ENCODE measurements at regions not wholly inside any gene's neighbourhood (a gene's known extent, or its start where the extent isn't known, plus 50 kb on each side); places are given as distances from the start of the nearest gene placed in this dataset.

DNA sequence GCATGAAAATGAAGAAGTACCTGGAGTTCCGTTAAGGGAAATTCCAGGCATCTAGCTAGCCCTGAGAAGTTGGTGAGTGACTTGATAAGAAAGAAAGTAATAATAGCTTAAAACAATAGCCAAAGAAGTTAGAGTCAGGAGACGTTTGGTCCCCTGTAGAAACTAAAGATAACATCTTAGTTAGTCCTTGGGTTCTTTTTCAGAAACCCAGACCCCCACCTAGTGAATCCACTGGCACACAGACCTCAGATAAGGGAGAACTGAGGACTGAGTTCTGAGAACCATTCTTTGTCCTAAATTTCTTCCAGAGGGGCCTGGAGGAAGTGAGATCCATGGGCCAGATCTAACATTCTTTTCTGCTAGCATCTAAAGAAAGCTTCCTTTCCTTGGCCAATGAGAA lies 335.4 kb downstream of the SLC4A3 start:
- DNase-seq = no peak

DNA sequence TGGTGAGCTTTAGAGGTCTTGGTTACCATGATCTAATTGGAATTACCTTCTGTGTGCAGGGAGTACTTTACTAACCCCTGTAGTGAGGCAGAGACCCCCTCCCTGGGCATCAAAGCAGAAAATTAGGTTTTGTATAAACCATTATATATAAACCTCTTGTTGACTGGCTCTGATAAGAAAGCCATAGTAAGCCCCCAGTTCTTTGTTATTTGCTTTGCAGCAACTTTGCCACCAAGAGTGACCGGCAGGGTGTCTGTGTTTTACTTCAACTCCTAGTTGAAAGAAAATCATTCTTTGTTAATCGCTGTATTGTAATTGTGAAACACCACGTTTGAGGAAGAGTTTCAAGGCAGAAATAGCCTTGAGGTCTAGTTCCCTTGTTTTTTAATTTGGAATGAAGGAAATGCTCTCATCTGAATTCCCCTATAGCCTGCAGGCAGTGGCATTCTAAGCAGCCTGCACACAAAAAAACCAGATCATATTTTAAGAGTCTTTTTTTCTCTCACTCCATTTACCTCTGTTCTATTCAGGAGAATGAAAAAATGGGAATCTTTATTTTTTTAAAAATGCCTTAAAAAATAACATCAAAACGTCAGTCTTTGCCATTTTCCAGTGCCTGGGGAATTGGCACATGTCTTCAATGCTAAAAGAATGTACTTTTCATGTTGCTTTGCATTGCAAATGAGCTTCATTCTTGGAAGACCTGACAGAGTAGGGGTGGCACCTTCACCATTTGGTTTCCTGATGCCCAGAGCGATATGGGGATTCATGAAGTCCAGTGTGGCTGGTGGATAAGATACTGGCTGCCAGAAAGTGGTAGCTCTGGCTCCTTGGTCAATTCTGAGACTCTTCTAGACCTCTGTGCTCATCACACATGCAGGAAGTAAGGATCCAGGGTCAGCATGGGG lies 338.1 kb downstream of the SLC4A3 start:
- DNase-seq = no peak

DNA sequence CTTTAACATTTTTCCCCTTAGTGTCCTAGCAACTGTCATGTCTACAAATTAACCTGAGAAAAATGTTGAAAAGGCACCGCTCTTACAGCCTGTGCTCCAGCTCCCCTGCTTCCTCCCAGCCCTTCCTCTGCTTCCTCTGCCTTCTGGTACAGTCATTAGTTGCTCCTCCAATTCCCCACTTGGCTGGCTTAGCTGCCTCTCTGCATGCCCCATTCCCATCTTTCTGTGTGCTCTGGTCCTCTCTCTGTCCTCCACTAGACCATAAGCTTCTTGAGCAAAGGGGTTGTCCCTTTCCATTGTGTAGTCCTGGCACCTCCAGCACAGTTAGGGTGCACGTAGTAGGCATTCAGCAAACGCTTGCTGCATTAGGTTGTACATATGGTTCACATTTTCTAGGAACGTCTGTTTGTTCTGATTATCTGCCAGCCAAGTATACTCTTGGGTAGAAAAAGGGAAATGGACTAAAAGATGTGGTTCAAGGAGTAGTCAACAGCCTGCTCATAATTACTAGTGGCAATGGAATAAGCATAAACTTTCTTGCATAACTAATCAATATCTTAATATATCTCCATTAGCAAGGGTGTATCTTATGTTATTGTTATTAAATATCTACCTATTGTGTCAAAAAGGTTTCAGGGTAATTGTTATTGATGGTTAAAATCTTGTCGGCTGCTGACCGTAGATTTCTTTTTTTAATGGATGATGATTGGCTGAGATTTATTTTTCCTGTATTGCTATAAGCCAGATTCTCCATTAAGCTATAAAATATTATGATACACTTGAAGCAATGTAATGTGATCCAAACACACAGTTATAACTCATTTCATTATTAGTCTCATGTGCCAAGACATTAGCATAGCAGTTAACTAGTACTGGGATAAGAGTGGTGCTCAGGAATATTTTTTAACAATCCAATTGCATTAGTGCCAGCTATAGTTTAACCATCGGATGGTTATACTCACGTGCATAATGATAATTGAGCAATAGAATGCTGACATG lies 340.1 kb downstream of the SLC4A3 start:
- no peak for DNase-seq

DNA sequence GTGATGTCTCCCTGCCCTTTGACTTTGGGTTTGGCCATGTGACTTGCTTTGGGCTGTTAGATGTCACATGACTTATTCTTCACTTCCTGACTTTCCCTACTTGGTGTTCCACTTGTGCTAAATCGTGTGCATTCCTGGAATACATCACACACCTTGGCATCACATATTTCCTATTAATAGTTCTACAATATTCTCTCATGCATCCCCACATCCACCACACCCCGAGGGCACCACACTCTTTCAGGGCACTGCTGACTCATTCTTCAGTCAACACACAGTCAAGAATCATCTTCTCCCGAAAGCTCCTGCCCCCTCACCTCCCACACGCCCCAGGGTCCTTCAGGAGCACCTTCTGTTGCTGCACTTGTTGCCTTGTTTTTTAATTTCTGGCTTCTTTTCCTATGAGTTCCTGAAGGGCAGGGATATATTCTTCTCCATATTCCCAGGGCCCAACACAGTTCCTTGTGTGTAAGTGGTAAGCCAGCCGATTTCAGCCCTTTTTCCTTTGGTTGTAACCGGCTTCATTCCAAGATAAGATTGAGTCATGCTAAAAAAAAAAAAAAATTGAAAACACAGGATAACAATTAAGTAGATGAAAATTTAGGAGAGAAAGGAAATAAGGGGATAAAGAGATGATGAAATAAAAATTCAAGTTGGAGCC lies 341.4 kb downstream of the SLC4A3 start:
- DNase-seq = no peak

DNA sequence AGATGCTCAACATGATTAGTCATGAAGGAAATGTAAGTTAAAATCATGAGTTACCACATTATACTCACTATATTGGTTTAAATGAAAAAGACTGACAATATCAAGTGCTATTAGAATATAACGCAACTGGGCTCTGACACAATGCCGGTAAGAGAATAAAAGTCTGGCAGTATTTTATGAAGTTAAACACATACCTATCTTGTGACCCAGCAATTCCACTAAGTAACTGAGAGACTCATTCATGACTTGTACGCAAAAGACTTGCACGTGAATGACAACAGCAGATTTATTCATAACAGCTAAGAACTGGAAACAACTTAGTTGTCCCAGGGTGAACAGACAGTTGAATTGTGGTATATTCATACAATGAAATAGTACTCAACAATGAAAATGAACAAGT lies 342.1 kb downstream of the SLC4A3 start:
- no peak for DNase-seq

DNA sequence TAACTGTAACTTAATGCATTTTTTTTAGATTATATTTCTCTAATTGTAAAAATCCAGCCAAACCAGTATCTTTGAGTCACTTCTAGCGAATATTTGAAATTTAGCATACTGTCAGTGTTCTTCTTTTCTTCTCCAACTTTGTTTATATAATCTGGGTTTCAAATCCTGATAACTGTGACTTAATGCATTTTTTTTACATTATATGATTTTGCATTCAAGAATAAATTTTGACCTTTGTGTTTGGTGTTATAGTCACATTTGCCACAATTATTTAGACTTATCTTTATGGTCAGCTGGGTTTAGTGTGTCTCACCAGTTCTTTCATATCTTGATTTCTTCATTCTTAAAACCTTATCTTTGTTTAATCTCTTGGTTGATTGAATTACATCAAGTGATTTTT lies 345.7 kb downstream of the SLC4A3 start:
- no peak for DNase-seq

DNA sequence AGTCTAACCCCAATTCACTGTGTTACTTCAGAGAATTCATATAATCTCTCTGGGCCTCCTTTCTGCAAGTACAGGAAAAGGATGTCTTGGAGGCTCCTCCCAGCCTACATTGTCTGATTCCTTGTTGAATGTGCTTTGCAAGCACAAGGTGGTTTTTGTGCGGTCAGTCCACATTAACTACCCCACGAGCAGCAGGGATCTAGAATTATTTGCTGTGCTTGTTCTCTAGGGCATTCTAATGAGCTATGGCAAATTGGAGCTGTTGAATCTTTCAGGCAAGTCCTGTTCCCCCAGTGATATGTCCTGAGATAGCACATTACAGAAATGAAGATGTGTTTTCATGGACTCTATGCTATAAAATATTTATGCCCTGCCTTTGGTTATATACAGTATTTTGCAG lies 349.4 kb downstream of the SLC4A3 start:
- DNase-seq = no peak

DNA sequence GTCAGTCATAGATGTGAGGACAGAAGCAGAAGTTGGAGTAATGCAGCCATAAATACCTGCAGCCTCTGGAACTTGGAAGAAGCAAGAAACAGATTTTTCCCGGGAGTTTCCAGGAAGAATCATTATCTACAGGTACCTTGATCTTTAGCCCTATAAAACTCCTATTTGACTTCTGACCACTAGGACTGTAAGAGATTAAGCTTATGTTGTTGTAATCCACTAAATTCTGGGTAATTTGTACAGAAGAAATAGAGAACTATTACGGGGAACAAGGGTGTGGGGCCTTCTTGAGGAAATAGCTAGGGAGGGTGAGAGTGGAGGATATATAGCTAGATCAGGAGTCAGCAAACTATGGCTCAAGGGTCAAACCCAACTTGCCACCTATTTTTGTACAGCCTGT lies 353.2 kb downstream of the SLC4A3 start:
- DNase-seq = no peak

DNA sequence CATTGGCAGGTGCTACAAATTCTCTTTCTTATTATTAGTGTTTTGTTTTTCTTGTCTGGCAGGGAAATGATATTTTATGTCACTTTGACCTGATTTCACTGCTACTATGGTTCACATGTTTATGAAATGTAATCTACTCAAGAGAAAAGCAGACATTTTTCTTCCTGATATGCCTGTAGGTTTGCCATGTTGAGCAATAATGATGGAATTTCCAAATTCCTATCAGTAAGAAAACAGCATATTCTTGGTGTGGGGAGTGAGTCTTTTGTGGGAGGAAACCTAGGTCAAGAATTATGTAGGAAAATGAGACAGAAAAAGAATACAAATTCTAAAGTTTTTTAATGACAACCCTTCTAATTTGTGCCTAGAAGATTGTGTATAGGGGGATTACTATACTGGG lies 356.4 kb downstream of the SLC4A3 start:
- no peak for DNase-seq

DNA sequence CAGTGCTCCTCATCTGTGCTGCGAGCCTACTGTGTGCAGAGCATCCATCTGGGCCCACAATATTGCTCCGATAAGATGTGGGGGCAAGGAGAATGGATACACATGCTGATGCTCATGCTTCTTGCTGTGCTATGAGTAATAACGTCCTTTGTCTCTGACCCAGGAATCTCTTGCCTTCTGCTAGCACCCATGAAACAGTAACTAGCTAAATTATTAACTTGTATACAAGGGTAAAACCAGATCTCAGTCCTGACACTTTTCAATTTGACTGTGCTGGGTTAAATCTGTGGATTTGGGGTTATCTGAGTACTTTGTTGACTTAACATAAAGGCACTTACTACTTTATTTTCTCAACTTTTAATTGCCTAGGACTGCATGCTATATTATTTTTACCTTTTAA lies 357.6 kb downstream of the SLC4A3 start:
- no peak for DNase-seq

DNA sequence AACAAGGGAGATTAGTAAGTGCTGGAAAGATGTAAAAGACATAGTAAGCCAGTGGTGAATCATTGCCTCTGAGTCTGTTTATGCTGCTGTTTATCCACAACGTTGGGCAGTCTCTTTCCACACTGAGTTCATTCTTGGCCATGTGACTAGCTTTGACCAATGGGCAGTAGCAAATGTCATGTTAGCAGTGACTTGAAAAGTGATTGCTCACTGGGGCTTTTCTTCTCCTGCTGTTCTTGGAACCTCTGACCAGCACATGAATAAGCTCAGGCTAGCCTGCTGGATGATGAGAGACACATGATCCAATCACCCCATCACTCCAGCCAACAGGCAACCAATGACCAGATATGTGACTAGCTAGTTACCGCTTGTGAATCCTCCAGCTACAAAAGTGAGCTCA lies 360.4 kb downstream of the SLC4A3 start:
- DNase-seq = peak; percentile 2

DNA sequence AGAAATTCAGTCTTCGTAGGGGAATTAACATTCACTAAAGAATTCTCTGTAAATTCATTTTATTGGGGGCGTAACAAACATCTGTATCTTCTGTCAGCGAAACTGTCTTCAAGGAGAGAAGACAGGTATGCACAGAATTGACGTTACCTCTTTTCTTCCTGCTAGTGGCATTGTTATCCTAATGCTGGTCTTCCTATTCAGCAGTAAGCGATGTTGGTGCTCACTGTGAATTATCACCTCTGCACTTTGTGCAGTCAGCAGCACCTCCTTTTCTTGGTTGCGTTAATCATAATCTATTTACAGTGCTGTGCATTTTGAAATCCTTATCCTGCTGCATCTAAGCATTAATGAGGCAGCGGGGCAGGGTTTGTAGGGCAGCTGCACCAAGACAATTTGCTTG lies 362.3 kb downstream of the SLC4A3 start:
- no peak for DNase-seq

DNA sequence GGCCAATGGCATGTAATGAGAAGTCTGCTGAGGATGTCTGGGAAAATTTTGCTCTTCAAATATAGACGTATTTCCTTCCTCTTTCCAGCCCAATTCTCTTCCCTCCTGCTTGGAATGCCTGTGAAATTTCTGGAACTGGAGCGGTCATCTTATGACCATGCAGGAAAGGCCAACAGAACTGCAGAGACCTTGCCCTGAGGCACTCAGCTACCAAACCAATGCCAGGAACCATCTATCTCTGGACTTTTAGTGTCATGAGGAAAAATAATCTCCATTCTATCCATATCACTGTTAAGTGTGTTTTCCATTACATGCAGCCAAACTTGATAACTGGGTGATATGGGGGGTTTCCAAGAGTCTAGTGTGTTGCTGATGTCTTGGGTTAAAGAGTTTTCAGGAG lies 363.7 kb downstream of the SLC4A3 start:
- DNase-seq = no peak

DNA sequence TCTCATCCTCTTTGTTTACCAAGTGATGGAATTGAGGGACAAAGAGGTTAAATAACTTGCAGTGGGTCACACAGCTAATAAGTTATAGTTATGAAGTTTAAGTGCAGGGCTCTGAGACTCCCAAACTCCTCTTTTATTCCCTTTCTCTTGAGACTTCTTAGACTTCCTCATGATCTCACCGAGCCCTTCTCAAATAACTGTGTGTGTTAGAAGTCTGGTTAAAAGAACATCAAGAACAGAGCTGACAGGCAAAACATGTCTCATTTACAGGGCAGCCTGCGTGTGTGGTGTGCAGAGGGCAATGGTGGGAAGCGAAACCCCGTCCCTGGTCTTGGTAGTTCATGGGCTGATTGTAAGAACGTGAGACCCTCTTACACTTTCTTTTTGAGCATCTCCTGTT lies 368.0 kb downstream of the SLC4A3 start:
- no peak for DNase-seq

DNA sequence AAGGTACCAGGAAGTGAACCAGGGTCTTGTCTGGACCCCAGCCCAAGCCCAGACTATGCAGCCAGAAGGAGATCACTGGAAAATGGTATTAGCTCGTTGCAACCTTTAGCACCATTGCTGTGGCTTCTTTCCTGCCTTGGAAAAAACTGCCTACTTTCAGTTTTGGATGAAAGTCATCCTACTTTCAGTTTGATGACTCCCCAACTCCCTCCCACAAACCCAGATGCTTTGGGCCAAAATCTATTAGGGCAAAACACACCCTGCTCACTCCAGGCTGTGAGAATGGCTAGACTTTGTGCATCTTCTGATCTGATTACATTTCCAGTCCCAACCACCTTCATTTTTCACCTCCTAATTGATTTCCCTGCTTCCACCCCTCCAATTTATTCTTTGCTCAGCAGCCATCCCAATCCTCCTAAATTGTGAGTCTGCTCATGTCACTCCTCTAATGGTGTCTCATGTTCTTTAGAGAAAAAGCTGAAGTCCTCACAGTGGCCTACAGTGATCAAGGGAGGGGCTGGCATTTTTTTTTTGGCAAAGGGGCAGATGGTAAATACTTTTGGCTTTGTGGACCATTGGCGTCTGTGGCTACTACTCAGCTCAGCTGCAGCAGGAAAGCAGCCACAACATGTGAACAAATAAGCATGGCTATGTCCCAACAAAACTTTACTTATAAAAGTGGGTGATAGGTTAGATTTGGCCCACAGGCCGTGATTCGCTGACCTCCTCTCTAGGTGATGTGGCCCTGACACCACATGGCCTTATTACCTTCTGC lies 368.7 kb downstream of the SLC4A3 start:
- DNase-seq = no peak

DNA sequence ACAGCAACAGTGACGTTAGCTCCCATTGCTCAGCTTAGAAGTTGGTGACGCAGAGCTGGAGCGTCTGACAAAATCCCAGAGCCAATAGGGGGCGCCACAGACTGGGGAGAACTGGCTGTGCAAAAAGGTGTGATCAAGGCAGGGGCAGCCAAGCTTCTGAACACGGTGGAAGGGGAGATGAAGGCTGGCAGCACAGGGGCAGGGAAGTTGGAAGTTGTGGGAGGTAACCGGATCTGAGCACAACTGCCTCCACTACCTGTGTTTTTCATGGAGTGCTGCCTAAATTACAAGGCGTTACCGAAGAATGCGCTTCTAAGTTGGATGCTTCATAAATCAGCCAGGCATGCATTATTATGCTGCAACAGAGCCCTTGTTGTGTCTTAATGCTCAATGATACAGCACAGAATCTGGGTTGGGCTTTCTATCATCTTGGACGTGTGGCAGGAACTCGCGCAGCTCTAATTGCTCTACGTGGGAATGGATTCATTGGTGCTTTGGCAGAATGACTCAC lies 370.0 kb downstream of the SLC4A3 start:
- peak; percentile 21 for DNase-seq

DNA sequence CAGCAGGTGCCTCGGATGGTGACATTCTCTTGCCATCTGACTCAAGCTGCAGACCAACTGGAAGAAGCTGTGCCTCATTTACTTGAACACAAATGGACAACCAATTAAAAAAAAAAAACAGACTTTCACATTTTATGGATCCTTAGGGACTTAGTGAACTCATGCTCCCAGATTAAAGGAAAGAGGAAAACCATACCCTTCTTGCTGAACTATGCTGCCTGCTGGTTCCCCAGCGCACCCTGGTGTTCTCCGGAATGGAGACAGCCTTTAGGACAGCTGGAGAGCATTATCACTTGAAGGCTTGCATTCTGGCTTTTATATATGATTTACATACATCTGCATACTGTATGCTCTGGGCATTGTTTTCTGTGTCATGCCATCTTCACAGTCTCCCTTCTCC lies 370.7 kb downstream of the SLC4A3 start:
- DNase-seq = no peak

DNA sequence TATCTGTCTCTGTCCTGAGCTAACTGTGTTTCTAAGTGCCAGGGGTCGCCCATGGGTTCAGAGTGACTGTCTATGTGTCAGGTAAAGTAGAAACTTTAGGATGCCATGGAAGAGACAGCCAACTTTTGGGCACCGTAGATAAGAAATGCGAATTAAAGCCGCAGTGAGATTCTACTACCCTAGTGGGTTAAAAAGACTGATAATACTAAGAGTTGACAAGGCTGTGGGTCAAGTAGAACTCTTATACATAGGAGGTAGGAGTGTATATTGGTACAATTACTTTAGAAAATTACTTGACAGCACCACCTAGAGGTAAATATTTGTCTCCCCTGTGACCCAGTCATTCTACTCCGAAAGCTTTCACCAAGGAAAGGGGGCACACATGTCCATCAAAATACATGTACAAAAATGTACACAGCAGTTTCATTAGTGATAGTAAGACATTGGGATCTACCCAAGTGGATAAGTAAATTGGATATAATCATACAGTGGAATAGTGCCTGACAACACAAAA lies 371.3 kb downstream of the SLC4A3 start:
- DNase-seq = no peak

DNA sequence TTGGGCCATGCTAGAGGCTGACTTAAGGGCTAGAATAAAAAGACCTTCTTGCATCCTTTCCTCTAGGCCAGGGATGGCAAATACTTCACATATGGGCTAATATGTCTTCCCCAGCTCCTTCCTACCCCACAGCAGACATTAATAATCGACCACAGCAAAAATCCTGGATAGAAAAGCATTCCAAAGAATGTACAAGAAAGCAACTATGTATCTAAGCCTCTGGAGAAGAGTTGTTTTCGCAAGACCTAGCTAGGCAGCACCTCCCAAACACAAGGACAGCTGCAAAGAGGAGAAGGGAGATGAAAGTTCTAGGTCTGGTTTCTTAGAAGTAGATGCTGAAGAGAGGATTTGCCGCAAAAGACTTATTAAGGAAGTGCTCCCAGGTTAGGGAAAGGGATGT lies 372.6 kb downstream of the SLC4A3 start:
- no peak for DNase-seq

DNA sequence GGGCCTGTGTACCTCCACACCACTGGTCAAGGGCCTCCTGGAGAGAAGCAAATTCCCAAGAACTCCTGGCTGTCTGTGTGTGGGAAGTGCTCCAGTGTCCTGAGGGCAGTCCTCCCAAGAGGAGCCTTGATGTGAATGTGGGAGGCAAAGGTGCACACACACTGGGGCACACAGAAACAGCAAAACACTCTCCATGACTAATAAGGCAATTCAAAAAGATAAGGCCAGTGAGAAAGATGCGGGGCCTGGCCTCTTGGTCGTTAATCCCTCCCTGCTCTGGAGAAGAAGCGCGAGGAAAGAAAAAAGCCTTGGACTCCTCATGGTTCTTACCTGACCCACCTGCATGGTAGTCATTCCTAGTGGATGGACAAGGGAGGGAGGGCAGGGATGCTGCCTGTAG lies 373.2 kb downstream of the SLC4A3 start:
- DNase-seq = no peak

DNA sequence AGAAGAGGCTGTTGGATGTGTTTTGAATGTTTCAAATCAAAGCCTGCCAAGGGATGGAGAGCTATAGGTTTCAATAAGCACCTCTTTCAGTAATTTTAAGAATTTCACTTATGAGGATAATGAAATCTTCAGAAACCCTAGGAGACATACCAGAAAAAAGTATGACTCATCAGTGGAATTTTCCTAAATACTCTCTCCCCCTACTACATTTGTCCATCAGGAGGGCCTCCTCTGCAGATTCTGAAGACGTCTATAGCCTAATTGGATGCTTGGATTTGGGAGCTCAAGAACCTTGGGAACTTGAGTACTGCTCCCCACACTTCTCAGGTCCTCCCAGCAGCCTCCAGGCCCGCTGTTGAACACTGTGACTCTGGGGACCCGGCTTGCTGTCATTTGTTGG lies 374.3 kb downstream of the SLC4A3 start:
- DNase-seq = no peak

DNA sequence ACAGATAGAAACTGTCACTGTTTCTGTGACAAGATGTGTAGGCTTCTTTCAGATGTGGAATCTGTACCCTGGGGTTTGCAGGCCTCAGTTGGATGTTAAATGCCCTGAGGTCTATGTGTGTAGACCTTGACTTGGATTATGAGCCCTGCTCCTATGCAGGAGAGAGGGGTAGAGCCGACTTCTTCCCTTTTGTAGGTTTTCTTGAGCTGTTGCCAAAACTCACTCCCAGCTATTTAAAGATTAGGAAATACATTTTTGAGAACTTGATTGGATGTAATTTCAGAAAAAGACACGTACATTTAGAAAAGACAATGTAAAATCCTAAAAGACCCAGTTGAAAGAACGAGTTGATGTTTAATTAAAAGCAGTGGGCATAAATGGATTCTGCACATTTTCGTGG lies 374.8 kb downstream of the SLC4A3 start:
- no peak for DNase-seq
